ENCODE measurements at regions not wholly inside any gene's neighbourhood (a gene's known extent, or its start where the extent isn't known, plus 50 kb on each side); places are given as distances from the start of the nearest gene placed in this dataset.
"Not testable (repeated sequence)": the region's sequence is repeated elsewhere in the genome, so short reads cannot be mapped to it uniquely, and the experiment has no call there.

DNA sequence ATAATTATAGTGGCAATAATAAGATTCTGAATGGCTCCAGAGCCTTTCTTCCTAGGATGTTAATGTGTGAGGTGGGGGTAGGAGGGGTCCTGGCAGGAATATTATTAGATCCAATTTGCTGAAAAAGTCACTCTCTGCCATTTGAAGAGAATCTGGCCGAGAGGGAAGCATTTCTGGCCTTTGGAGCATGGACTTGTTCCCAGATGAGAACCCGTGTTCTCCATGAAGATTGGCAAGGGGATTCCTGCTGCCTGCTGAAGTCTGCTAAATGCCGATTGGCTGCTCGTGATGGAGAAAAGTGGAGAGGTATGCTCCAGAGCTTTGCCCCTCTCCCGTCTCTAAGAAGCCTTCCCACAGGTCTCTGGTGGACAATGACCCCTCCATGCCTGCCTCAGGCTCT is 135.6 kb downstream of the TRIM43 start:
- DNase-seq (ENCODE audit: low read depth) = not testable (repeated sequence)

GRCh38 chr2:95728878-95729596 is 137.2 kb downstream of the TRIM43 start:
- DNase-seq (ENCODE audit: low read depth) = peak; percentile 69

DNA sequence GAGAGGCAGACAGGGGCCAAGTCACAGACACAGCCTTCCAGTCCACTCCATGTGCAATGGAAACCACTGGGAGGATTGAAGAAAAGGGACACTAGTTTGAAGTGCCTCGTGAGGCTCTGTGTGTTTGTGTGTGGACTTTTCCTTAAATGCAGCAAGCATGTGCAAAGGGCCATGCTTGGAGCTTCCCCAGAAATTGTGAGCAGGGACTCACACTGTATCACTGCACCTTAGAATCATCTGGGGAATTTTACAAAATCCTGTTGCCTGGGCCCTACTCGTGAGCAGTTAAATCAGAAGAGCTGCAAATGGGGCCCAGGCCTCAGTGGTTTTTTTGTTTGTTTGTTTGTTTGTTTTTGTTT is 137.8 kb downstream of the TRIM43 start:
- DNase-seq (ENCODE audit: low read depth) = no peak

- DNase-seq (ENCODE audit: low read depth) = no peak
These were observed 139.0 kb downstream of the TRIM43 start for GRCh38 chr2:95730813-95731212.

- no peak for DNase-seq (ENCODE audit: low read depth)
These were observed 143.4 kb downstream of the TRIM43 start for GRCh38 chr2:95734976-95735890.

GRCh38 chr2:95738301-95738700 is 146.5 kb downstream of the TRIM43 start:
- no peak for DNase-seq (ENCODE audit: low read depth)

- not testable (repeated sequence) for DNase-seq (ENCODE audit: low read depth)
These were observed 160.3 kb downstream of the TRIM43 start for GRCh38 chr2:95752126-95752525.

DNA sequence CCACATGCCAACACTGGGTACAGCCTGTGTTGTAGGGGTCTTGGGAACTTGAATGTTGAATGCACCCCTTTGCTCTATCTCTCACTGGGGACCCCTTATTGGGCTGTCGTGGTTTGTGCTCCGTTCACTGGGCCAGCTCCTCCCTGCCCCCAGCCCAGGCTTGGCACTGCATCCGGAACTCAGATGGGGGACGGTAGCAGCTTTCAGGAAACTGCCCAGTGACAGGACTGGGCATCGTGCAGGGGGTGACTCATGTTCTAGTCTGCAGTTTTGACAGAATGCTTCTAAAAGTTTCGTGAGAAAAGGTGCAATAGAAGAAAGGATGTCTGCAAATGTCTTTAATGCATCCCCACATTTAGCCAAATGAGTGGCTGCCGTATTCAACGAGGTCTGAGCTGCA is 162.0 kb downstream of the TRIM43 start:
- DNase-seq (ENCODE audit: low read depth) = not testable (repeated sequence)

DNA sequence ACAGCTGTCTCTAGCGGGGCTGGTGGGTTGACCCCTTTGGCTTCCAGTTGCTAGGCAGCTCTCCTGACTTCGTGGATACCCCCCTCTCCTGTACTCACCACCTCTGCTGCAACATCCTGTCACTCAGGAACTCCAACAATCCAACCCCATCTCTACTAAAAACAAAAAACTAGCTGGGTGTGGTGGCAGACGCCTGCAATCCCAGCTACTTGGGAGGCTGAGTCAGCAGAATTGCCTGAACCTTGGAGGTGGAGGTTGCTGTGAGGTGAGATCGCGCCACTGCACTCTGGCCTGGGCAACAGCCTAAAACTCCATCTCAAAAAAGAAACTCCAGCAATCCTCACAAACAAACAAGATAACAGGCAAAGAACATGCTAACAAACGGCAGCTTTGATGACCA is 162.4 kb downstream of the TRIM43 start:
- DNase-seq (ENCODE audit: low read depth) = not testable (repeated sequence)

DNA sequence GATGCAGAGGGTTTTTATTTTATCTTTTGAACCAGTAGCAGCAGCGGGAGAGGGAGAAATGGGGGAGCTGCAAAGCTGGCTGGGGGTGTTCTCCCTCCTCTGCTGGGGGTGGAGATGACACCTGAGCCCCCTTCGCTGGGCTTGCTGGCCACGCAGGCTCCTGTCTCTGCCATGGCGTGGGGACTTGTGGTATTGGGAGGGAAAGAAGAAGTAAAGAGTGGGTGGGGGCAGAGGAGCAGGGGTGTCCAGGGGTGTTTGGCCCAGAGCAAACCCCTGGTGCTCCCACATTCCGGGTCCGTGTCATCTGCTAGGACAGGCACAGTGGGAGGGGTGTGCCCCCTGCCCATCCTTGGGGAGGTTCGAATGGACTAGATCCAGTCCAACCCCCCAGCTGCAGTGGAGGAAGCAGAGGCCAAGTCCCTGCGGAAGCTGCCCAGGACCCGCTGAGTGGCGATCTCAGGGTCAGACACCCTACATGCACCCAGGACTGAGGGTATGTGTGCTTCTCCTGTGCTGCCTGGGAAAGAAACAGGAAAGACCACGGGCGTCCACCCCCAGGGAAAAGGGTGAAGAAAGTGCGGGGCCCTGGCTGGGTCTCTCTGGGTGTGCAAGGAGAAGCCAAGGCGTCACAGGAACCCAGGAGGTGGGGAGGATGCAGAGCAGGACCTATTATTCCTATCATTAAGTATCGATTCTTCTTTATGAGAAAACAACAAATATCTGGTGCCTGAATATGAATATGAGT is 163.2 kb downstream of the TRIM43 start:
- DNase-seq (ENCODE audit: low read depth) = not testable (repeated sequence)

DNA sequence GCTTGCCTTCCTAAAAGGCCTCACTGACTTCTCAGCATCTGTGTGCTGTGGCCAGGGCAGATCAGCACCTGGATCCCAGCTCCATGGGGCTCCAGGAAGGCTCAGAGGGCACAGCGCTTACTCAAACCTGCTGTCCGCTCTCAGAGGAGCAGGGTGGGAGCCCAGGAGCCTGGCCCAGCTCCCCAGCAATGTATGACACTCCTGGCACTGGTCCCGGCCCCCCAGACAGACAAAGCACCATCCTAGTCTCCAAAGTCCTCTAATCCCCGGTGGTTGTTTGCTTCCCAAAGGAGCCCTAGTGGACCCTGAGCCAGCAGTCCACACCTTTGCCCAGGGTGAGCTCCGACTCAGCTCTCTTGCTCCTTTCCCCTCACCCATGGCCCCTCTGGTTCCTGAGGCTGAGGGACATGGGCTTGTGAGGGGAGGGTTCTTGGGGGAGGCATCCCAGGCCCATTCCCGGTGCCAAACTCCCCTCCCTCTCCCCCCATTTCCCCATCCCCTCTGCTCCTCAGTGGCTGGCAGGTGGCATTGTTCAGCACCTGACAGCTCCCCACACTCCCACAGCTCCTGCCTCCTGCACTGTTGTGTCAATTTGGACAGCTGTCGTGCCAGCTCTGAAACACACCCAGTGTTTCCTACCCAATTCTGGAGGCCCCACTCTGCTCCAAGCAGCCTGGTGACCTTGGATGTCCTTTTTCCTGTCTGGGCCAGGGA is 164.3 kb downstream of the TRIM43 start:
- DNase-seq (ENCODE audit: low read depth) = not testable (repeated sequence)

DNA sequence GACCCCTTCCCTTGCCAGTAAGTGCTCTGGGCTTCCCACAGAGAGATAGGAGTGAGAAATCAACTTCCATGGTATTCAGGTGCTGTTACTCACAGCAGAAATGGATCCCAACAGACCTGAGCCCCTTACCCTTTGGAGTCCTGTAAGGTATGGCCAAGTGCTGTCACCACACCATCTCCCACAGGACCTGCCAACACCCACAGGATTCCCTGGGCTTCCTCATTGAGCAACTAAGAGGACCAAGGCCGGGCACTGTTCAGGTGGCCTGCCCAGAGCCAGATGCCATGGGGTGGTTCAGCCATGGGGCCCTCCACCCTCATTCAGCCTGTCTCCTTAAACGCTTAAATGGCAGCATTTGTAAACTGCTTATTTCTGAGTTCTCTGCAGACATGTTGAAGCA is 166.2 kb downstream of the TRIM43 start:
- DNase-seq (ENCODE audit: low read depth) = no peak

GRCh38 chr2:95759481-95760246 is 167.9 kb downstream of the TRIM43 start:
- DNase-seq (ENCODE audit: low read depth) = no peak

DNA sequence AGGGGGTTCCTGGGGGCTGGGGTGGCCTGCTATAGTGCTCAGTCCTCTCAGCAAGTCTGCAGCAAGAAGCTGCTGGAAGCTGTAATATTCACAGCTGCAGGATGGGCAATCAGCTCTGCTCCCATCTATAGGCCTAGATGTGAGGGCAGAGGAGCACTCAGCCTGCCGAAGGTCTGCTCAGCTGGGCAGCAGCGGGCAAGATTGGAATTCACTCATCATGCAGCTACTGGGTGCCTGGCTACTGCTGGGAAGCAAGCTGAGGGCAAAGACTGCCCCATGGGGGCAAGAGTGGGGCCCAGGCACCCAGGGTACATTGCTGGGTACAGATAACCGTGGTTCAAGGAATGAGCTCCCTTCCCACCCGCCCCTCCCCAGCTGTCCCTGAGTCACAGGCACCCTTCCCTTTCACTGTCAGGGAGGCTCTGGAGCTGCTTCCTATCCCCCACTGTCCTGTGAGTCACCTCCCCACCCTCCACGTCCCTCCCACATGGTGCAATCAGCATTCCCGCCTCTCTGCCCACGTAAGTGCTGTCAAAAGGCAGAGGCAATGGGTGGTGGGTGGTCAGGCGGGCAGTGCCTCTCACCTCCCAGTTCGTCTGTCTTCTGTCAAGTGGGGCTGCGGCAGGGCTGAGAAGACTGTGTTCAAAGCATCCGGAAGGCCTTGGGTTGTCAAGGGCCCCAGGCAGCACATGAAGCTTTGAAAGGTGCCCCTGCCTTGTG is 169.2 kb downstream of the TRIM43 start:
- peak; percentile 48 for DNase-seq (ENCODE audit: low read depth)

- DNase-seq (ENCODE audit: low read depth) = no peak
These were observed 169.8 kb downstream of the TRIM43 start for GRCh38 chr2:95761556-95761955.

DNA sequence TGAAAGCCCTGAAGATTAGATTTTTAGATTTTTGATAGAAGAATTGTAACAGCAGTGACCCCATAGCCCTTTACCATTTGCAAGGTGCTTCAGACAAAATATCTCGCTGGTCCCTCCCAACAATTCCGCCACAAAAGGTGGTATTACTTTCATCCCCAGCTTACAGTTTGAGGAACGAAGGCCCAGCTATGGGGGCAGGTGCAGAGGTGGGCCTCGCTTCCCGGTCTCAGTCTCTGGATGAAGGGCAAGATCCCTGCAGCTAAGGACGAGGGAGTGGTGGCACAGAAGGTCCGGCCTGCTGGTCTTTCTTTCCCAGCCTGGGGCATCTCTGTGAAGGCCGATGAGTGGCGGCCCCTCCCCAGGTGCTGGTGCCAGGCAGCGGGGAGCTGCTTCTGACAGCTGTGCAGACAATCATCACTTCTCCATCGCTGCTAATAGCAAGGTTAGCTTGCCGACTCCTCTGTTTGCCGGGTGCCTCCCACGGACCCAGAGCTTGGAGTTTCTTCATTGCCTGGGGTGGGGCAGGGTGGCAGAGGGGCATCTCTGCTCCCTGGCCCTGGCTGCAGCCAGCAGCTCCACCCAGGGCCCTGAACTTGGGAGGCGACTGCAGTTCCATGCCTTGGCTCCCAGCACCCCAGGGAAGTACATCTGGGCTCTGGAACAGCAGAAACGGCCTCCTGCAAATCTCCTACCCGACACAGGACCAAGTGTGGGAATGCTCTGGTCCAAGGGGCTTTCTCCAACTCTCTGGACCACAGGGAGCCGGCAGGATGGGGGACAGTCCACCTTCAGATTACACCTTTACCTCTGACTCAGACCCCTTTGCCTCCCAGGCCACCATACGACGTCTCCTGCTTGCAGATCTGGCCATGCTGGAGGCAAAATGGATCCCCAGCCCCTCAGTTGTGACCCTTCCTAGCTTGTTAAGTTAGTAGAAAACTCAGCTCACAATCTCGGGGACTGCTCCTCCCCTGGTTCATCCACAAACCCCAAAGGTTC is 170.5 kb downstream of the TRIM43 start:
- not testable (repeated sequence) for DNase-seq (ENCODE audit: low read depth)

GRCh38 chr2:95763074-95763473 is 171.3 kb downstream of the TRIM43 start:
- not testable (repeated sequence) for DNase-seq (ENCODE audit: low read depth)

GRCh38 chr2:95764966-95765365 is 173.2 kb downstream of the TRIM43 start:
- not testable (repeated sequence) for DNase-seq (ENCODE audit: low read depth)

Measured in non-pigmented ciliary epithelial cell (primary cell).